ENCODE measurements at regions not wholly inside any gene's neighbourhood (a gene's known extent, or its start where the extent isn't known, plus 50 kb on each side); places are given as distances from the start of the nearest gene placed in this dataset.

DNA sequence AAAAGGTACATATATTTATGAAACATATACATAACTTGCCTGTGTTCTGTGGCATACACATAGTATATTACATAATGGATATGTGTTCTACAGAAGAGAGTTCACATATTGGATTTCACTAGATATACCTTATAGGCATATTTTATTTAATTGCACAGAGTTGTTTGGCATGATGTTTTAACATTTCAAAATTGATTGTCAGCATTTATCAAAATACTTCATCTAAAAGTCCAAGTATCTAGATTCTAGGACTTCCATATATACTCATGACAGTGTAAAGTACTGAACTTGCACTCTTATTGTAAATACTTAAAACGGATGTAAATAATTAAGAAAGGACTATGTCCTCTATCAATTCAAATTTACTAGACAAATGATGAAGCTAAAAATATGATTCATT lies 995.3 kb upstream of the LRRTM1 start:
- TF ChIP-seq MEIS2 (IDR thresholded peaks at IDR 0.05; ENCODE audit: partially characterized antibody) (no peak), U2AF1 (optimal IDR thresholded peaks at IDR 0.05; ENCODE audit: low read depth, low read length) (no peak), NBN (IDR thresholded peaks at IDR 0.05; ENCODE audit: low read depth) (no peak), YY1 (IDR thresholded peaks at IDR 0.05; ENCODE audit: borderline replicate concordance in 1 of 3, control insufficient read depth in 1 of 3, extremely low read depth in 1 of 3, insufficient read depth in 3 of 3, insufficient read length in 1 of 3, insufficient replicate concordance in 2 of 3, low read depth in 1 of 3, low read length in 2 of 3) (no peak), ETV1 (tag; conservative IDR thresholded peaks at IDR 0.05; ENCODE audit: low read depth) (no peak), TRIM24 (IDR thresholded peaks at IDR 0.05) (no peak), ZNF274 (IDR thresholded peaks at IDR 0.05; ENCODE audit: borderline replicate concordance, low read depth, low read length) (no peak), MED1 (CRISPR knock-in tag; IDR thresholded peaks at IDR 0.05; ENCODE audit: borderline replicate concordance) (no peak)
- TF ChIP-seq, protein P1, sequence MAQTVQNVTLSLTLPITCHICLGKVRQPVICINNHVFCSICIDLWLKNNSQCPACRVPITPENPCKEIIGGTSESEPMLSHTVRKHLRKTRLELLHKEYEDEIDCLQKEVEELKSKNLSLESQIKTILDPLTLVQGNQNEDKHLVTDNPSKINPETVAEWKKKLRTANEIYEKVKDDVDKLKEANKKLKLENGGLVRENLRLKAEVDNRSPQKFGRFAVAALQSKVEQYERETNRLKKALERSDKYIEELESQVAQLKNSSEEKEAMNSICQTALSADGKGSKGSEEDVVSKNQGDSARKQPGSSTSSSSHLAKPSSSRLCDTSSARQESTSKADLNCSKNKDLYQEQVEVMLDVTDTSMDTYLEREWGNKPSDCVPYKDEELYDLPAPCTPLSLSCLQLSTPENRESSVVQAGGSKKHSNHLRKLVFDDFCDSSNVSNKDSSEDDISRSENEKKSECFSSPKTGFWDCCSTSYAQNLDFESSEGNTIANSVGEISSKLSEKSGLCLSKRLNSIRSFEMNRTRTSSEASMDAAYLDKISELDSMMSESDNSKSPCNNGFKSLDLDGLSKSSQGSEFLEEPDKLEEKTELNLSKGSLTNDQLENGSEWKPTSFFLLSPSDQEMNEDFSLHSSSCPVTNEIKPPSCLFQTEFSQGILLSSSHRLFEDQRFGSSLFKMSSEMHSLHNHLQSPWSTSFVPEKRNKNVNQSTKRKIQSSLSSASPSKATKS (CRISPR knock-in tag; IDR thresholded peaks at IDR 0.05), result no peak
- TF ChIP-seq, protein P2, sequence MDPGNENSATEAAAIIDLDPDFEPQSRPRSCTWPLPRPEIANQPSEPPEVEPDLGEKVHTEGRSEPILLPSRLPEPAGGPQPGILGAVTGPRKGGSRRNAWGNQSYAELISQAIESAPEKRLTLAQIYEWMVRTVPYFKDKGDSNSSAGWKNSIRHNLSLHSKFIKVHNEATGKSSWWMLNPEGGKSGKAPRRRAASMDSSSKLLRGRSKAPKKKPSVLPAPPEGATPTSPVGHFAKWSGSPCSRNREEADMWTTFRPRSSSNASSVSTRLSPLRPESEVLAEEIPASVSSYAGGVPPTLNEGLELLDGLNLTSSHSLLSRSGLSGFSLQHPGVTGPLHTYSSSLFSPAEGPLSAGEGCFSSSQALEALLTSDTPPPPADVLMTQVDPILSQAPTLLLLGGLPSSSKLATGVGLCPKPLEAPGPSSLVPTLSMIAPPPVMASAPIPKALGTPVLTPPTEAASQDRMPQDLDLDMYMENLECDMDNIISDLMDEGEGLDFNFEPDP (CRISPR knock-in tag; IDR thresholded peaks at IDR 0.05), result no peak
- TF ChIP-seq, protein P3, sequence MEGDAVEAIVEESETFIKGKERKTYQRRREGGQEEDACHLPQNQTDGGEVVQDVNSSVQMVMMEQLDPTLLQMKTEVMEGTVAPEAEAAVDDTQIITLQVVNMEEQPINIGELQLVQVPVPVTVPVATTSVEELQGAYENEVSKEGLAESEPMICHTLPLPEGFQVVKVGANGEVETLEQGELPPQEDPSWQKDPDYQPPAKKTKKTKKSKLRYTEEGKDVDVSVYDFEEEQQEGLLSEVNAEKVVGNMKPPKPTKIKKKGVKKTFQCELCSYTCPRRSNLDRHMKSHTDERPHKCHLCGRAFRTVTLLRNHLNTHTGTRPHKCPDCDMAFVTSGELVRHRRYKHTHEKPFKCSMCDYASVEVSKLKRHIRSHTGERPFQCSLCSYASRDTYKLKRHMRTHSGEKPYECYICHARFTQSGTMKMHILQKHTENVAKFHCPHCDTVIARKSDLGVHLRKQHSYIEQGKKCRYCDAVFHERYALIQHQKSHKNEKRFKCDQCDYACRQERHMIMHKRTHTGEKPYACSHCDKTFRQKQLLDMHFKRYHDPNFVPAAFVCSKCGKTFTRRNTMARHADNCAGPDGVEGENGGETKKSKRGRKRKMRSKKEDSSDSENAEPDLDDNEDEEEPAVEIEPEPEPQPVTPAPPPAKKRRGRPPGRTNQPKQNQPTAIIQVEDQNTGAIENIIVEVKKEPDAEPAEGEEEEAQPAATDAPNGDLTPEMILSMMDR (IDR thresholded peaks at IDR 0.05 in 2 of 3, conservative IDR thresholded peaks at IDR 0.05 in 1 of 3; ENCODE audit: insufficient read depth in 2 of 3, low read depth in 1 of 3, low read length in 3 of 3), result no peak
- TF ChIP-seq, protein P4, sequence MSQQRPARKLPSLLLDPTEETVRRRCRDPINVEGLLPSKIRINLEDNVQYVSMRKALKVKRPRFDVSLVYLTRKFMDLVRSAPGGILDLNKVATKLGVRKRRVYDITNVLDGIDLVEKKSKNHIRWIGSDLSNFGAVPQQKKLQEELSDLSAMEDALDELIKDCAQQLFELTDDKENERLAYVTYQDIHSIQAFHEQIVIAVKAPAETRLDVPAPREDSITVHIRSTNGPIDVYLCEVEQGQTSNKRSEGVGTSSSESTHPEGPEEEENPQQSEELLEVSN (IDR thresholded peaks at IDR 0.05; ENCODE audit: borderline replicate concordance in 1 of 2, extremely low read depth in 1 of 2, insufficient read depth in 1 of 2, insufficient read length in 1 of 2, low read depth in 1 of 2, low read length in 1 of 2, poor library complexity in 1 of 2, severe bottlenecking in 1 of 2), result no peak
